SHP77 (cell line): ENCODE measurements at regions not wholly inside any gene's neighbourhood (a gene's known extent, or its start where the extent isn't known, plus 50 kb on each side); places are given as distances from the start of the nearest gene placed in this dataset.

Source experiments
- DNase-seq, 2 experiments: peaks; one replicate each; lab custom pipeline; 2025; lab: John Stamatoyannopoulos, UW

DNA sequence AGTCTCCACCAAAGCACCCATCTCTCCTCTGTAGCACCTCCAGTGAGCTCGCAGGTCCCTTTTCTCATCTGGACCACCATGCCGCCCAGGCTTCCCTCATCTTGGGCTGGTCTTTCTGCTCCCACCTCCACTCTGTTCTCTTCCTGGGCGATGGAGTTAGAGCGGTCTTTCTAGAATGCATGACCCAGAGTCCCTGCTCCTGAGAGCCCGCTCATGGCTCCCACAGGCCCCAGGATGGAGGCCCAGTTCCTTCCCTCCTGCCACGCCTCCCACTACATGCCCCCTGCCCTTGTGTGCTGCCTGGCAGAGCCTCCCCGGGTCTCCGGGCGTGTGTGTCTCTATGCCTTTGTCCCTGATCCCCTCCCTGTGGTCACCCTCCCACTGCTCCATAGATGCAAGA is 100.7 kb upstream of the RTL1 start:
- no peak for DNase-seq

- DNase-seq = no peak
These were observed 101.4 kb upstream of the RTL1 start for GRCh38 chr14:101004954-101005353.

GRCh38 chr14:101005447-101005846 is 101.9 kb upstream of the RTL1 start:
- DNase-seq = no peak

DNA sequence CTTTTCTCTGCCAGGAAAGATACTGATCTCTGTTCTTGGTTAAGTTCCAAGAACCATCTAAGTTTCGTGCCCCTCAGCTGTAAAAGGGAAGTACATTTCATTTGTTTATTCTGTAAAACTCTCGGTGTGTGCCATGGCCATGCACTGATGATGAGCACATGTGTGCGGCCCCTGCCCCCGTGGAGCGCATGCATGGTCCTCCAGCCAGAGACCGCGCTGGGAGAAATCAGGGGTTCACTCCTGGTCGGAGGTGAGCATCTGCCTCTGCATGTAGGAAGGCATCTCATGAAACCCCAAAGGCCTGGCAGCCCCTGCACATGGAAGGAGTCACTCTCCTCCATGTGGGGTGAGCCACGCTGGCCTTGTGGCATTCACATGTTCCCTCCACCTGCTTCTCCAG is 102.5 kb upstream of the RTL1 start:
- no peak for DNase-seq

- no peak for DNase-seq
These were observed 103.6 kb upstream of the RTL1 start for GRCh38 chr14:101007004-101007614.

DNA sequence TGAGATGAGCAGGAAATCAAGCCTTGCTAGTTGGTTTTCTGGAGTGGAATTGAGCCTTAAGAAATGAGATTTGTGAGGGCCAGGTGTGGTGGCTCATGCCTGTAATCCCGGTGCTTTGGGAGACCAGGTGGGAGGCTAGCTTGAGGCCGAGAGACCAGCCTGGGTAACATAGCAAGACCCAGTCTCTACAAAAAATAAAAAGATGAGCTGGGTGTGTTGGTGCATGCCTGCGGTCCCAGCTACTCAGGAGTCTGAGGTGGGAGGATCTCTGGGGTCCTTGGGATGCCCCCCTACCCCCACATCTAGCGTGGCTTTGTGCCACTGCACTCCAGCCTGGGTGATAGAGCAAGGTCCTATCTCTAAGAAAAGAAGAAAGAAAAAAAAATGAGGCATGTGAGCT is 104.2 kb upstream of the RTL1 start:
- DNase-seq = no peak

DNA sequence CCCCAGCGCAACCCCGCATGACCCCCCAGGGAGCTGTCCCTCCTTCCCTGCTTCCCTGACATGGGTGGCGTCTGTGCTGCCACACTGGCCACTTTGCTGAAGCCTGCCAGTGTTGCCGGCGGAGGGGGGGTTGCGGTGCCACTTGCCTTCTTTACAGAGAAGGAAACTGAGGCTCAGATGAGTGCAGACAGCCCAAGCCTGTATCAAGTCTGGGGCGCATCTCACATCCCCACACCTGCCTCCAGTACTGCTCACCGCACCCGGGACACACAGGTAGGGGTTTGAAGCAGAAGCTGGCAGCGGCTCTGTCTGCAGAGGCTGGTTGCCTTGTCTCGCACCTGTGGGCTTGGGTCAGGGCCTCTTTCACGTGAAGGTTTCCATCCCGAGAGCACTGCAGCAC is 104.7 kb upstream of the RTL1 start:
- DNase-seq = no peak

DNA sequence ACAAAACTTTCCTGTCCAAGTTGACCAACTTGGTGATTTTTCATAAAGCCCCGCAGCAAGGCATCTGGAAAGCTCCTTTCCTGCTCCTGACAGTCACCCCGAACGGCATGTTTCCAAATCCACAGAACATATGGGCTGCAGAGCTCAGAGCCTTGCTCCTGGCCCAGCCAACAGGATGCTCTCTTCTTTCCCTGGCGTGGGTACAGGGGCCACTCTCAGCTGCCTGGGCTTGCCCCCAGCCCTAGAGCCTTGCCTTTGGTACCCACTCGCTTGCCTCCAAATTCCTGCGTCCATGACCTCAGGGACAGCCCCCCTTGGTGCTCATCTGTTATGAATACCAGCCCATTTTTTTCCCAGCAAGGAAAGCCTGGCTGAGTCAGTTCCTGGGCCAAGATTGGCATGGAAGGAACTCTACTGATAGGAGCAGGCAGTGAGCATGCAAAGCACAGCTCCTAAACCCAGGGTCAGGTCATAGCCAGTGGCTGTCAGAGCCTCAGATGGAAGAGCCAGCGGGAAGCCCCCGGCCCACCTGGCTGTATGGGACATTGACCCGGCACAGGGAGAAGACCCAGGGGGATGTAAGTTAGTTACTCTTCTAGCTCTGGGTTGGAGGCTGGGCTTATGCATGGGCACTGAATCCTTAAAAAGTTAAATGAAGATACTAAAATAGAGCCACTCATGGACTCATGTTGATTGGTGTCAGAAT is 105.3 kb upstream of the RTL1 start:
- no peak for DNase-seq

DNA sequence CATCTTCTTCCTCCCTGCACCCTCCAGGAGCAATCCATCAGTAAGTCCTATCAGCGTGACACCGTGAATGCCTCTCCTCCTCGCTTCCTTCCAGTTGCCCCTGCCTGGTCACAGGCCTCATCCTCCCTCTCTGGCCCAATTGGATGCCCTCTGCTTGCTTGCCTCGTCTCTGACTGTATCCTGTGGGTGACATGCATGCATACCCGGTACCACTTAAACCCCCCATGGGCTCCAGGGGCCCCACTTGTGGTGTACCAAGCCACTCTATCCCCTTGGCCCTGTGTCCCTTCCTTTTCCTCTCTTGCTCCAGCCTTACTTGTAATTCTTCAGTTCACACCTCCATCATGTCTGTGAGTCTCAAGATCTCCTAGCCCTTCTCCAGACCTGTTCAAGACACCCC is 106.0 kb upstream of the RTL1 start:
- no peak for DNase-seq

GRCh38 chr14:101010293-101010692 is 106.8 kb upstream of the RTL1 start:
- DNase-seq = no peak

GRCh38 chr14:101010835-101011234 is 107.3 kb upstream of the RTL1 start:
- DNase-seq = no peak

- no peak for DNase-seq
These were observed 113.7 kb upstream of the RTL1 start for GRCh38 chr14:101017209-101017608.

GRCh38 chr14:101017806-101018560 is 114.5 kb upstream of the RTL1 start:
- DNase-seq = no peak

DNA sequence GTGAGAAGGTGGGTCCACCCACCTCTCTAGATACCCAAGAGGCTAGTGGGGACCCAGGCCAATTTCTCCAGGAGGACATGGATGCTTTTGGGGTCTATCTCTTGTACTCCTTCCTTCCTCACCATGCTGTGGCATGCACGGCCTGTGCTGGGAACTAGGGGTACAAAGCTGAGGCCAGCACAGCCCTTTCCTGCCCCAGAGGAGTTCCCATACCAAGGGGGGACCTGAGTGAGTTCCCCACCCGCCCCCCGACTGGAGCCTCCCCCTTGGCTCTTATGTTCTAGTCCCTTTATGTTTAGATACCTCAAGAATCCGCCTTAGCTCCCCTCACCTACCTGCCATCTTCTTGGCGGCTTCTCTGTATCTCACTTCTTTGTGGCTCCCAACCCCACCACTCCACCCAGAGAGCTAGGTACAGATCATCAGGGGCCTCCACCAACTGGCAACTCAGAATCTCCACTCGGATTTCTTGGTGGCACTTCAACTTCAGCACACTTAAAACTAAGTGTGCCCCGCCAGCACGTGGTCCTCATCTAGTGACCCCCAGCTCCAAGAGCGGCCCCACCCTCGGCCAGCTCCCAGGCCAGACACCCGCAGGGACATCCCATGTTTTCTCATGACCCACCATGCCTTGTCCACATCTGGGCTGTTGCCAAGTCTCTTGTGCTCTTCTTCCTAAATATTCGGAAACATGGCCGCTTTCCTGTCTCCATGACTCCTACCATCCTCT is 115.2 kb upstream of the RTL1 start:
- no peak for DNase-seq

DNA sequence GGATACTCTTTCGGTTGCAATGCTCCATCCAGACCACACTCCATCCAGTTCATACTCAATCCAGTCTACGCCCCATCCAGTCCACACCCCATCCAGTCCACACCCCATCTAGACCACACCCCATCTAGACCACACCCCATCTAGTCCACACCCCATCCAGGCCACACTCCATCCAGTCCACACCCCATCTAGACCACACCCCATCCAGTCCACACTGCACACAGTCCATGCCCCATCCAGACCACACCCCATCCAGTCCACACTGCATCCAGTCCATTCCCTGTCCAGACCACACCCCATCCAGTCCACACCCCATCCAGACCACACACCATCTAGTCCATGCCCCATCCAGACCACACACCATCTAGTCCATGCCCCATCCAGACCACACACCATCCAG is 116.0 kb upstream of the RTL1 start:
- no peak for DNase-seq

- no peak for DNase-seq
These were observed 116.6 kb upstream of the RTL1 start for GRCh38 chr14:101019990-101020710.

- no peak for DNase-seq
These were observed 117.4 kb upstream of the RTL1 start for GRCh38 chr14:101020834-101021370.

- no peak for DNase-seq
These were observed 118.6 kb upstream of the RTL1 start for GRCh38 chr14:101022121-101022520.

DNA sequence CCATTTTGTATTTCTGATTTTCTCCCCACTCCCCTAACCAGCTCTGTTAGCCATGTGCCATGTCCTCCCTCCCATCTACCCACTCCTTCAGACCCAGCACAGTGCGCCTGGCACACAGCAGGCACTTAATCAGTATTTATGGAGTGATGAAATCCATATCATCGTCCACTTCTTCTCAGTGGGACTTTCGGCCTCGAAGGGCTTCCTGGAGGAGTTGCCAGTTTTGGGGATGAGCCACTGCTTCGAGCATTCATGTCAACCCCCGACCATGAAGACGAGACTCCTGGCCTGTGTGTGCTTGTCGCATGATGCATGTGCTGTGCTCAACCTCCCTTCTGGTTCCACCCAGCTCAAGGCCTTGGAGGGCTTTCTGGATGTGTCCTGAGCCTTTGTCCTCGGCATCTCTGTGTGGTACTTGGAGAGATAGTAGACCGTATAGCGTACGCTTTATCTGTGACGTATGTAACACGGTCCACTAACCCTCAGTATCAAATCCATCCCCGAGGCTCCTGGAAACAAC is 119.5 kb upstream of the RTL1 start:
- DNase-seq = no peak

- DNase-seq = no peak
These were observed 121.2 kb upstream of the RTL1 start for GRCh38 chr14:101024686-101025085.

DNA sequence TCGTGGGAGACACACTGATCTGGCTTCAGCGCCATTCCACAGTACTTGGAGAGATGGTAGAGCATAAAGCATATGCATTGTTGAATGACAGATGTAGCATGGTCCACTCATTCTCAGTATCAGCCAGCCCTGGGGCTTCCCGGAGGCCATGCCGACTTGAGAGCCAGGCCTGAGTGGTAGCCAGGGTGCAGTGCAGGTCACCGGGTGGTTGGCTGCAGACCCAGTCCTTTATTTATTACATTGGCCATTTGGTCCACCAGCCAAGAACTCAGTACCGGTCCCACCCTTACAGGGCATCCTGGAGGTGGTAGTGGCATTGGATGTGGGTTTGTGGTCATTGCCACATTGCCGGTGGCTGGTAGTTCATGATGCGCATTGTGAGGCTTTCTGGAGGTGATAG is 121.6 kb upstream of the RTL1 start:
- DNase-seq = no peak
